Tibial nerve (tissue), 4 donors: ENCODE measurements at regions not wholly inside any gene's neighbourhood (a gene's known extent, or its start where the extent isn't known, plus 50 kb on each side); places are given as distances from the start of the nearest gene placed in this dataset.

ENCODE experiments used
- DNase-seq, 2 donors: peaks; one replicate each; pipeline ENCODE4 v3.0.0-alpha.2; 2019; ENCODE audit warnings: low spot score in 2 of 2
- H3K27ac ChIP-seq, 4 donors: fragments of 200-600 bp; sonication (generic) in 3 of 4; one replicate each; pipeline ENCODE4 v1.5.1; 2017 to 2019; ENCODE audit warnings: mild to moderate bottlenecking in 1 of 4
- H3K27me3 ChIP-seq, 2 donors: fragments of 200-600 bp; sonication (generic) in 1 of 2; one replicate each; pipeline versions ENCODE4 v1.5.1 to v1.6.0; 2017 to 2019
- H3K36me3 ChIP-seq, 3 donors: fragments of 200-600 bp; sonication (generic); one replicate each; pipeline ENCODE4 v1.5.1; 2018 to 2019
- H3K4me1 ChIP-seq, 4 donors: fragments of 200-600 bp; sonication (generic) in 3 of 4; one replicate each; pipeline ENCODE4 v1.5.1; 2017 to 2019
- H3K4me3 ChIP-seq, 4 donors: fragments of 200-600 bp; sonication (generic) in 3 of 4; one replicate each; pipeline ENCODE4 v1.5.1; 2017 to 2019; ENCODE audit warnings: mild to moderate bottlenecking in 1 of 4, moderate library complexity in 1 of 4
- H3K9me3 ChIP-seq, 4 donors: fragments of 200-600 bp; sonication (generic) in 3 of 4; one replicate each; pipeline ENCODE4 v1.5.1; 2017 to 2019
- CTCF ChIP-seq, 5 experiments: fragments of 200-600 bp in 3 of 5; fragments of 450-650 bp in 2 of 5; sonication (generic) in 3 of 5; IDR thresholded peaks; one replicate each; pipeline ENCODE4 v1.5.1; 2016 to 2019; ENCODE audit warnings: antibody characterized with exemption in 5 of 5, mild to moderate bottlenecking in 3 of 5, moderate library complexity in 2 of 5
- EP300 ChIP-seq, 2 donors: sonication (generic); formaldehyde crosslinking; IDR thresholded peaks; one replicate each; pipeline ENCODE4 v1.6.1; 2017; ENCODE audit warnings: antibody characterized with exemption in 2 of 2, mild to moderate bottlenecking in 1 of 2
- POLR2A ChIP-seq, 2 donors: fragments of 450-650 bp; IDR thresholded peaks; one replicate each; pipeline ENCODE4 v1.6.1; 2017; ENCODE audit warnings: antibody characterized with exemption in 2 of 2, mild to moderate bottlenecking in 2 of 2, moderate library complexity in 2 of 2
- WGBS, 2 donors: methylation state at CpG; one replicate each; pipeline ENCODE4 v1.1.5; 2018; 5-methylcytosine and 5-hydroxymethylcytosine counted together

- 70 to 84% methylated on average over 8 of the region's 8 CpGs for WGBS, 2 donors
- DNase-seq = no peak
These were observed 176.1 kb downstream of the ATPSCKMT start for GRCh38 chr5:10073441-10074104.

GRCh38 chr5:10069637-10070313, 179.9 kb downstream of the ATPSCKMT start:
- Histone ChIP-seq H3K4me1 (no peaks in the 10 kb centered on the region), H3K27me3 (no peaks in the 10 kb centered on the region), H3K9me3 (peaks cover 0 to 3% (median 0%) of the 10 kb centered on the region in 4 donors), H3K4me3 (no peak overlapping the region), H3K27ac (no peak overlapping the region), H3K36me3 (no peaks in the 10 kb centered on the region)
- WGBS, 2 donors = 72 to 85% methylated on average over 4 of the region's 4 CpGs
- no peak for TF ChIP-seq EP300 (IDR thresholded peaks at IDR 0.05)
- no peak for TF ChIP-seq CTCF (IDR thresholded peaks at IDR 0.05)
- TF ChIP-seq POLR2A (IDR thresholded peaks at IDR 0.05) = no peak
- DNase-seq = no peak

More at GRCh38 chr5:10073441-10074104, 176.1 kb downstream of the ATPSCKMT start:
- peaks cover 0 to 4% (median 0%) of the 10 kb centered on the region in 4 donors for H3K4me1 ChIP-seq
- TF ChIP-seq EP300 (IDR thresholded peaks at IDR 0.05) = no peak
- TF ChIP-seq POLR2A (IDR thresholded peaks at IDR 0.05) = no peak
- no peak for TF ChIP-seq CTCF (IDR thresholded peaks at IDR 0.05)
- H3K9me3 ChIP-seq = peaks cover 0 to 3% (median 0%) of the 10 kb centered on the region in 4 donors
- H3K27ac ChIP-seq = no peak overlapping the region
- H3K4me3 ChIP-seq = no peak overlapping the region
- no peaks in the 10 kb centered on the region for H3K36me3 ChIP-seq
- H3K27me3 ChIP-seq = no peaks in the 10 kb centered on the region

- TF ChIP-seq EP300 (IDR thresholded peaks at IDR 0.05) (no peak), POLR2A (IDR thresholded peaks at IDR 0.05) (no peak), CTCF (IDR thresholded peaks at IDR 0.05) (no peak)
- Histone ChIP-seq H3K27me3 (no peaks in the 10 kb centered on the region), H3K27ac (no peak overlapping the region), H3K4me1 (no peaks in the 10 kb centered on the region), H3K36me3 (no peaks in the 10 kb centered on the region), H3K9me3 (no peaks in the 10 kb centered on the region), H3K4me3 (no peak overlapping the region)
- 93 to 98% methylated on average over 17 to 19 of the region's 34 CpGs for WGBS, 2 donors
- no peak for DNase-seq
These were observed 184.2 kb downstream of the ATPSCKMT start for GRCh38 chr5:10065428-10066000.

GRCh38 chr5:10064546-10065195, 185.0 kb downstream of the ATPSCKMT start:
- WGBS, 2 donors = 73 to 76% methylated on average over 8 of the region's 8 CpGs
- no peak for DNase-seq
- TF ChIP-seq EP300 (IDR thresholded peaks at IDR 0.05) (no peak), CTCF (IDR thresholded peaks at IDR 0.05) (no peak), POLR2A (IDR thresholded peaks at IDR 0.05) (no peak)

More at GRCh38 chr5:10064546-10065195, 185.0 kb downstream of the ATPSCKMT start:
- no peaks in the 10 kb centered on the region for H3K9me3 ChIP-seq
- H3K4me3 ChIP-seq = no peak overlapping the region
- no peaks in the 10 kb centered on the region for H3K4me1 ChIP-seq
- H3K27ac ChIP-seq = no peak overlapping the region
- no peaks in the 10 kb centered on the region for H3K27me3 ChIP-seq
- H3K36me3 ChIP-seq = no peaks in the 10 kb centered on the region
